Calu3 (cell line): ENCODE measurements at regions not wholly inside any gene's neighbourhood (a gene's known extent, or its start where the extent isn't known, plus 50 kb on each side); places are given as distances from the start of the nearest gene placed in this dataset.

Source experiments
- BruUV-seq: library from RNA; stranded (reverse); fragments of 400-500 nt; replicated peaks from 2 replicates; lab custom pipeline; 2021; lab: Mats Ljungman, UMichigan
- CTCF ChIA-PET: fragments of 300-600 bp; sonication (Branson Sonifier 250); formaldehyde crosslinking; loops from one replicate; lab custom pipeline; 2022; ENCODE audit warnings: antibody characterized with exemption; lab: Charles Lee
- DNase-seq: peaks from one replicate; pipeline ENCODE4 v3.0.0; 2022
- H3K27ac Mint-ChIP-seq: one replicate; pipeline ENCODE4 v1.8.0; 2022; ENCODE audit warnings: mixed read lengths; ENCODE audit not compliant: unreplicated experiment
- H3K27me3 Mint-ChIP-seq: one replicate; pipeline ENCODE4 v1.8.0; 2022; ENCODE audit warnings: mixed read lengths; ENCODE audit not compliant: unreplicated experiment
- H3K36me3 Mint-ChIP-seq: one replicate; pipeline ENCODE4 v1.8.0; 2022; ENCODE audit warnings: mild to moderate bottlenecking, moderate library complexity, mixed read lengths; ENCODE audit not compliant: insufficient read depth, unreplicated experiment
- H3K4me1 Mint-ChIP-seq: one replicate; pipeline ENCODE4 v1.8.0; 2022; ENCODE audit warnings: mild to moderate bottlenecking, low read depth, mixed read lengths; ENCODE audit not compliant: unreplicated experiment
- H3K4me3 Mint-ChIP-seq: one replicate; pipeline ENCODE4 v1.8.0; 2022; ENCODE audit warnings: mild to moderate bottlenecking, low read depth, moderate library complexity, mixed read lengths; ENCODE audit not compliant: unreplicated experiment
- H3K9me3 Mint-ChIP-seq: one replicate; pipeline ENCODE4 v1.8.0; 2022; ENCODE audit warnings: low read depth, mixed read lengths; ENCODE audit not compliant: unreplicated experiment
- intact Hi-C: fragments of 100-400 bp; cut with micrococcal nuclease; formaldehyde crosslinking; loops from one replicate; pipeline ENCODE4 v1.10.0; 2022; ENCODE audit not compliant: unreplicated experiment
- TF ChIP-seq, protein P1 (sequence below): fragments of 200-600 bp; IDR thresholded peaks from one replicate; pipeline ENCODE4 v1.8.0; 2022; ENCODE audit warnings: antibody characterized with exemption; ENCODE audit not compliant: unreplicated experiment

DNA sequence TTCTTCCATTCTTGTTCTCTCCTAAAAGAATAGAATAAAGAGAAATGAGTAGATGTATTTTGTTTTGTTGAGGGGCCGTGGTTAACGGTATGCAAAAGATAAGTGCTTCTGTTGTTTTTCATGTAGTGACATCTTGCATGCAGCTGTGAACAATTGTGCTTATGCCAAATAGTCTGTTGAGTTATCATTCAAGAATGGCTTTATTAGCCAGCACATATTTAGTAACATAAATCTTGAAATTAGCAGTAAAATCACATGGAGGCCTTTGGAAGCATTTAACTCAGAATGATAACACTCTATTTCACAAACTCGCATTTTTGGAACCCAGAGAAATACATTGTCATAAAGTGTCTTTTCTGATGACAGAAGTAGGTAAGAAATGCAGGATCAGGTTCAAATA, 1772.0 kb upstream of the FLRT2 start:
- no TSS peak for BruUV-seq
- CTCF ChIA-PET, result no interaction called here
- Mint-ChIP-seq H3K27ac (no peak overlapping the region), H3K4me1 (no peaks in the 10 kb centered on the region), H3K9me3 (no peaks in the 10 kb centered on the region), H3K4me3 (no peak overlapping the region), H3K27me3 (no peaks in the 10 kb centered on the region), H3K36me3 (no peaks in the 10 kb centered on the region)
- TF ChIP-seq, protein P1, sequence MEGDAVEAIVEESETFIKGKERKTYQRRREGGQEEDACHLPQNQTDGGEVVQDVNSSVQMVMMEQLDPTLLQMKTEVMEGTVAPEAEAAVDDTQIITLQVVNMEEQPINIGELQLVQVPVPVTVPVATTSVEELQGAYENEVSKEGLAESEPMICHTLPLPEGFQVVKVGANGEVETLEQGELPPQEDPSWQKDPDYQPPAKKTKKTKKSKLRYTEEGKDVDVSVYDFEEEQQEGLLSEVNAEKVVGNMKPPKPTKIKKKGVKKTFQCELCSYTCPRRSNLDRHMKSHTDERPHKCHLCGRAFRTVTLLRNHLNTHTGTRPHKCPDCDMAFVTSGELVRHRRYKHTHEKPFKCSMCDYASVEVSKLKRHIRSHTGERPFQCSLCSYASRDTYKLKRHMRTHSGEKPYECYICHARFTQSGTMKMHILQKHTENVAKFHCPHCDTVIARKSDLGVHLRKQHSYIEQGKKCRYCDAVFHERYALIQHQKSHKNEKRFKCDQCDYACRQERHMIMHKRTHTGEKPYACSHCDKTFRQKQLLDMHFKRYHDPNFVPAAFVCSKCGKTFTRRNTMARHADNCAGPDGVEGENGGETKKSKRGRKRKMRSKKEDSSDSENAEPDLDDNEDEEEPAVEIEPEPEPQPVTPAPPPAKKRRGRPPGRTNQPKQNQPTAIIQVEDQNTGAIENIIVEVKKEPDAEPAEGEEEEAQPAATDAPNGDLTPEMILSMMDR, result no peak
- no peak for DNase-seq
- intact Hi-C loops, result no loop called here

DNA sequence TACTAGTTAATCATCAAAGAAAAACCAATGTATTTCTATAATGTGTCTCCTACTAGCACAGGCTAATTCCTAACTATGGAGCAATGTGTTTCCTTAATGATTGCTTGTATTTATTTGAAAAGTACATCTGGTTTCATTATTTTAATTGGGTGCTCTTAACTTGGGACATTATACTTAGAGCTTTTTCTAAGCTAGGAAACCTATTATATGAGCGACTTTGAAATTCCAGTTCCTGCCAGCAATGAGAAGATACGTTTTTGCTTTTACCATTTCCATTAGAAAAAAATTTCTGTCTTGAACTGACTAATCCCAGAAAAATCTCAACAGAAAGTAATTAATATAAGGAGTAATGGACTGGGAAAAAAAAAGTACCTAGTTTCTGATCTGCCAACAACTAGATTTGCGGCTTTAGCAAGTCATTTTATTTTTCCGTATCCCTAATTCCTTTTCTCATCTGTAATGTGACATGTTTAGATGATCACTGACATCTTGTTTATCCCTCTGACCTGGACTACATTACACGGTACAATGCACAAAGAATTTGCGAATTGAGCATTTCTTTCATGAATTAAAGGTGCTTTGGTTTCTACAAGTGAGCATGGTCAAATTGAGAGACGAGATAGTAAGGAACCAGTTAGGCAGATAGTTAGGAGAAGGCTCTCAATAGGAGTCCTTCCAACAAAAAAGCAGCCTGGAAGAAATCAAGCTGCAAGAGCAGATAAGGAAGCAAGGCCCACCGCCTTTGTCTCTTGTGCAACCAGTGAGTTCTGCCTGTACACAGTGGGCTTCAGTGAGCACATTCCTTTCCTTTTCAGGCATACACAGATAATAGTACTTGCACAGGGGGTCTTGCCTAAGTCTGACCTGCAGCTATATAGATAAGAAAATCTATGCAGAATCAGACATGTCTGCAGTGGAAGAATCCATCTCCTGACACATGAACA, 1765.0 kb upstream of the FLRT2 start:
- no peak overlapping the region for H3K4me3 Mint-ChIP-seq
- CTCF ChIA-PET, result no interaction called here

DNA sequence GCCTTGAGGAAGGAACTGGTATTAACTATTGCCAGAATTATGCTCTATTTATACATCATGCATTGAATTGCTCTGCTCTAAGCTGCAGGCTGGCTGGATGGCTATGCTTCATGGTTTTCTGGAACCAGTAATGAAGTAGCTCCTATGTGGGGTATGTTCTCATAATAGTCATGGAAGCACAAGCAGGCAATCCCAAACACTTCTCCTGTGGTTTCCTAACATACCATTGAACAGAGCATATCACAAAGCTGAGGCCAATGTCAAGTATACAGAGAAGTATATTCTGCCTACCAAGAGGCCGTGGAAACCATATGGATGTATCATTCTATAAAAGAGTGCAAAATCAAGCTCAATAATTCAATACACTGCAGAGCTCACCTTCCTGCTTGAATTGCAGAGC, 1752.4 kb upstream of the FLRT2 start:
- Mint-ChIP-seq H3K4me3 (no peak overlapping the region), H3K9me3 (peaks cover 9% of the 10 kb centered on the region)

More for the DNA sequence above, 1765.0 kb upstream of the FLRT2 start:
- Mint-ChIP-seq H3K36me3 (no peaks in the 10 kb centered on the region), H3K27ac (no peak overlapping the region), H3K4me1 (no peaks in the 10 kb centered on the region), H3K27me3 (no peaks in the 10 kb centered on the region), H3K9me3 (peaks cover 3% of the 10 kb centered on the region)
- intact Hi-C loops, result no loop called here
- BruUV-seq, result no TSS peak
- TF ChIP-seq, protein P1, result no peak
- no peak for DNase-seq

DNA sequence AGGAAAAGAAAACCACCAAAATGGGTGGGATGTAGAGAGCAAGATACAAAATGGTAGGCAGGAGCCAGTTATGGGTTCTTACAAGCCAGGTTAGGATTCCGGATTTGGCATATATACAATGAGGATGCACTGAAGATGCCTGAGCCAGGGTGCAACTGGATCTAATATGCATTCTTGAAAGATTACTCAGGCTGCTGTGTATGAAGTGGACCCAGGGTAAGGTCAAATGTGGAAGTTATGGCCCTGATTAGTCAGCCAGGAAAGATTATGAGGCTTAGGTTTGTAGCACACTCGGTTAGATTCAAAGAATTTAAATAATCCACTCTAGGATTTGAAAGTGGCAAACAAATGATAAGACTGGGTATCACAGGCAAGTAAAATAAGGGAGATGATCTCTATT, 1750.7 kb upstream of the FLRT2 start:
- BruUV-seq, result no TSS peak
- DNase-seq, result no peak
- CTCF ChIA-PET, result no interaction called here
- H3K9me3 Mint-ChIP-seq, result peaks cover 10% of the 10 kb centered on the region
- H3K27ac Mint-ChIP-seq, result no peak overlapping the region
- H3K4me1 Mint-ChIP-seq, result no peaks in the 10 kb centered on the region
- intact Hi-C loops, result no loop called here
- TF ChIP-seq, protein P1, result no peak
- no peaks in the 10 kb centered on the region for H3K36me3 Mint-ChIP-seq
- H3K4me3 Mint-ChIP-seq, result no peak overlapping the region
- no peaks in the 10 kb centered on the region for H3K27me3 Mint-ChIP-seq

More for the DNA sequence above, 1752.4 kb upstream of the FLRT2 start:
- TF ChIP-seq, protein P1, result no peak
- CTCF ChIA-PET, result no interaction called here
- H3K36me3 Mint-ChIP-seq, result no peaks in the 10 kb centered on the region
- DNase-seq, result no peak
- intact Hi-C loops, result no loop called here
- no peaks in the 10 kb centered on the region for H3K4me1 Mint-ChIP-seq
- no peaks in the 10 kb centered on the region for H3K27me3 Mint-ChIP-seq
- no TSS peak for BruUV-seq
- no peak overlapping the region for H3K27ac Mint-ChIP-seq
